WTC11 (cell line): ENCODE measurements at regions not wholly inside any gene's neighbourhood (a gene's known extent, or its start where the extent isn't known, plus 50 kb on each side); places are given as distances from the start of the nearest gene placed in this dataset.

Experiments used
- CBFB ChIP-seq: sonication (generic); formaldehyde crosslinking; IDR thresholded peaks from 2 replicates; pipeline ENCODE4 v1.8.1; 2022; ENCODE audit warnings: mild to moderate bottlenecking, low read depth, missing genetic modification reagents
- CREB1 ChIP-seq: sonication (generic); formaldehyde crosslinking; IDR thresholded peaks from 2 replicates; pipeline ENCODE4 v1.8.0; 2023; ENCODE audit warnings: mild to moderate bottlenecking, missing genetic modification reagents
- TEAD4 ChIP-seq: sonication (generic); formaldehyde crosslinking; IDR thresholded peaks from 2 replicates; pipeline ENCODE4 v1.8.0; 2022; ENCODE audit warnings: mild to moderate bottlenecking, missing genetic modification reagents
- TP53 ChIP-seq: sonication (generic); formaldehyde crosslinking; IDR thresholded peaks from 2 replicates; pipeline ENCODE4 v1.8.1; 2023; ENCODE audit warnings: mild to moderate bottlenecking, missing genetic modification reagents
- ZNF263 ChIP-seq: sonication (generic); formaldehyde crosslinking; IDR thresholded peaks from 2 replicates; pipeline ENCODE4 v1.8.1; 2022; ENCODE audit warnings: low read depth, mild to moderate bottlenecking, moderate library complexity, missing genetic modification reagents
- TF ChIP-seq, protein P1 (sequence below): fragments of 200-600 bp; IDR thresholded peaks from 2 replicates; pipeline ENCODE4 v1.8.0; 2022; ENCODE audit warnings: antibody characterized with exemption
- TF ChIP-seq, protein P2 (sequence below): sonication (generic); formaldehyde crosslinking; conservative IDR thresholded peaks from 2 replicates; pipeline ENCODE4 v1.8.1; 2022; ENCODE audit warnings: mild to moderate bottlenecking, missing genetic modification reagents
- TF ChIP-seq, protein P3 (sequence below): fragments of 250-450 bp; sonication (Bioruptor Pico); IDR thresholded peaks from 2 replicates; pipeline ENCODE4 v1.9.0; 2021; ENCODE audit warnings: moderate library complexity, mild to moderate bottlenecking, inconsistent platforms, borderline replicate concordance
- TF ChIP-seq, protein P4 (sequence below): sonication (generic); formaldehyde crosslinking; IDR thresholded peaks from 2 replicates; pipeline ENCODE4 v1.8.1; 2023; ENCODE audit warnings: mild to moderate bottlenecking, missing genetic modification reagents, moderate library complexity
- TF ChIP-seq, protein P5 (sequence below): sonication (generic); formaldehyde crosslinking; IDR thresholded peaks from 2 replicates; pipeline ENCODE4 v1.8.1; 2022; ENCODE audit warnings: low read depth, missing genetic modification reagents, borderline replicate concordance

DNA sequence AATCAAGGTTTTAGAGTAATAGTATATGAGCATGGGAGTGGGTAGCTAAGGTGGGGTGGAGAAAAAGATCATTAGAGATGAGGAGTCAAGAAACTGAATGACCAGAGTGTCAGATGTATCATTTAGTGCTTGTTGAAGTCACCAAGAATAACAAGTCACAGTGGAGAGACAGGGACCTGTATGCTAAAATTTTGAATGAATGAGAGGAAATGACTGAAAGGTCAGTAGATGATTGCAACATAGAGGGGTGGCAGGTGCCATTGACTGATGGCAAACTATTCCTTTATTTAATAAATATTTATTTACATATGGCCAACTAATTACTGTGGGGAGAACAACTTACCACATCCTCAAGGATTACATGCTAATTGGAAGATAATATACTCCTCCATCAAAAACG lies 75.0 kb upstream of the ANKRD28 start:
- TF ChIP-seq, protein P1, sequence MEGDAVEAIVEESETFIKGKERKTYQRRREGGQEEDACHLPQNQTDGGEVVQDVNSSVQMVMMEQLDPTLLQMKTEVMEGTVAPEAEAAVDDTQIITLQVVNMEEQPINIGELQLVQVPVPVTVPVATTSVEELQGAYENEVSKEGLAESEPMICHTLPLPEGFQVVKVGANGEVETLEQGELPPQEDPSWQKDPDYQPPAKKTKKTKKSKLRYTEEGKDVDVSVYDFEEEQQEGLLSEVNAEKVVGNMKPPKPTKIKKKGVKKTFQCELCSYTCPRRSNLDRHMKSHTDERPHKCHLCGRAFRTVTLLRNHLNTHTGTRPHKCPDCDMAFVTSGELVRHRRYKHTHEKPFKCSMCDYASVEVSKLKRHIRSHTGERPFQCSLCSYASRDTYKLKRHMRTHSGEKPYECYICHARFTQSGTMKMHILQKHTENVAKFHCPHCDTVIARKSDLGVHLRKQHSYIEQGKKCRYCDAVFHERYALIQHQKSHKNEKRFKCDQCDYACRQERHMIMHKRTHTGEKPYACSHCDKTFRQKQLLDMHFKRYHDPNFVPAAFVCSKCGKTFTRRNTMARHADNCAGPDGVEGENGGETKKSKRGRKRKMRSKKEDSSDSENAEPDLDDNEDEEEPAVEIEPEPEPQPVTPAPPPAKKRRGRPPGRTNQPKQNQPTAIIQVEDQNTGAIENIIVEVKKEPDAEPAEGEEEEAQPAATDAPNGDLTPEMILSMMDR = no peak
- TF ChIP-seq, protein P2, sequence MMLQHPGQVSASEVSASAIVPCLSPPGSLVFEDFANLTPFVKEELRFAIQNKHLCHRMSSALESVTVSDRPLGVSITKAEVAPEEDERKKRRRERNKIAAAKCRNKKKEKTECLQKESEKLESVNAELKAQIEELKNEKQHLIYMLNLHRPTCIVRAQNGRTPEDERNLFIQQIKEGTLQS (CRISPR knock-in tag) = no peak
- TF ChIP-seq, protein P3, sequence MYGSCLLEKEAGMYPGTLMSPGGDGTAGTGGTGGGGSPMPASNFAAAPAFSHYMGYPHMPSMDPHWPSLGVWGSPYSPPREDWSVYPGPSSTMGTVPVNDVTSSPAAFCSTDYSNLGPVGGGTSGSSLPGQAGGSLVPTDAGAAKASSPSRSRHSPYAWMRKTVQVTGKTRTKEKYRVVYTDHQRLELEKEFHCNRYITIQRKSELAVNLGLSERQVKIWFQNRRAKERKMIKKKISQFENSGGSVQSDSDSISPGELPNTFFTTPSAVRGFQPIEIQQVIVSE = no peak
- TF ChIP-seq CBFB (CRISPR knock-in tag) (no peak), ZNF263 (no peak), TP53 (CRISPR knock-in tag) (no peak), CREB1 (no peak), TEAD4 (CRISPR knock-in tag) (no peak)
- TF ChIP-seq, protein P4, sequence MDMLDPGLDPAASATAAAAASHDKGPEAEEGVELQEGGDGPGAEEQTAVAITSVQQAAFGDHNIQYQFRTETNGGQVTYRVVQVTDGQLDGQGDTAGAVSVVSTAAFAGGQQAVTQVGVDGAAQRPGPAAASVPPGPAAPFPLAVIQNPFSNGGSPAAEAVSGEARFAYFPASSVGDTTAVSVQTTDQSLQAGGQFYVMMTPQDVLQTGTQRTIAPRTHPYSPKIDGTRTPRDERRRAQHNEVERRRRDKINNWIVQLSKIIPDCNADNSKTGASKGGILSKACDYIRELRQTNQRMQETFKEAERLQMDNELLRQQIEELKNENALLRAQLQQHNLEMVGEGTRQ (CRISPR knock-in tag) = no peak
- TF ChIP-seq, protein P5, sequence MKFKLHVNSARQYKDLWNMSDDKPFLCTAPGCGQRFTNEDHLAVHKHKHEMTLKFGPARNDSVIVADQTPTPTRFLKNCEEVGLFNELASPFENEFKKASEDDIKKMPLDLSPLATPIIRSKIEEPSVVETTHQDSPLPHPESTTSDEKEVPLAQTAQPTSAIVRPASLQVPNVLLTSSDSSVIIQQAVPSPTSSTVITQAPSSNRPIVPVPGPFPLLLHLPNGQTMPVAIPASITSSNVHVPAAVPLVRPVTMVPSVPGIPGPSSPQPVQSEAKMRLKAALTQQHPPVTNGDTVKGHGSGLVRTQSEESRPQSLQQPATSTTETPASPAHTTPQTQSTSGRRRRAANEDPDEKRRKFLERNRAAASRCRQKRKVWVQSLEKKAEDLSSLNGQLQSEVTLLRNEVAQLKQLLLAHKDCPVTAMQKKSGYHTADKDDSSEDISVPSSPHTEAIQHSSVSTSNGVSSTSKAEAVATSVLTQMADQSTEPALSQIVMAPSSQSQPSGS (CRISPR knock-in tag) = no peak
